ENCODE measurements at regions not wholly inside any gene's neighbourhood (a gene's known extent, or its start where the extent isn't known, plus 50 kb on each side); places are given as distances from the start of the nearest gene placed in this dataset.

DNA sequence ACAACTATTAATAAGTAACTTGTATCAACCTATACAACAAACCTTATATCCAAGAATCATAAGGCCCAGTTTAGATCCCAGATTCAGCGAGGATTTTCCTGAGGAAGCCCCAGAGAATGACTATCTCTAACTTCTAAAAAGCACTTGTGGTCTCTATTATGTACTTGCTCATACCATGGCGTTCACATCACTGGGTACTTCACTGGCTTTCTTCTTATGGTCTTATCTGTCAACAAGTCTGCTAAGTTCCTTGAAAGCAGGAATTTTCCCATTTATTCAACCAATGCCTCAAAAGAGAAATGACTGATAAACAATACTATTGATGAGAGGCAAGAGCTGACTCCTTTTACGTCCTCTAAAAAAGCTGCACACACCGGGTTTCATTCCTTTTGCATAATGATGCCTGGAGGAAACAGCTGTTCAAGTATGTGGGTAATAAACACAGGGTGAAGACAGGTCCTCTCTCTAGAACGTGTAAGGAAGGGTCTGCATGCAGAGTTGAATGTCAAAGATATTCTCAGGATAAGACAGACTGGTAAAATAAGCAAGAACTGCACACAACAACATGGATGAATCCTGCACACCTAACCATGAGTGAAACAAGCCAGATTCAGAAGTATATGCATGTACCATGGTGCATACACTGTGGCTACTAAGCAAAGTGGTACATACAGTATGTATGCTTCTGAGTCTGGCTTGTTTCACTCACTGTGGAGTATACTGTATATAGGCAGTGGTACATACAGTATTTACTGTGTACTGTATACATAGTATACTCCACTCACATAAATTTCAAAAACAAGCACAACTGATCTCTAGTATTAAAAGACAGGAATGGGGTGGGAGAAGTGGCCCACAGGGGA is 408.7 kb downstream of the SHQ1 start:
- ATAC-seq (no peak), DNase-seq (no peak)
- intact Hi-C loops (cut with DNase I): loop anchor here in 1 of 2 donors (5.0 kb wide), 2 partner anchors 37 to 52 kb away; no protein-coding TSS in a partner anchor

DNA sequence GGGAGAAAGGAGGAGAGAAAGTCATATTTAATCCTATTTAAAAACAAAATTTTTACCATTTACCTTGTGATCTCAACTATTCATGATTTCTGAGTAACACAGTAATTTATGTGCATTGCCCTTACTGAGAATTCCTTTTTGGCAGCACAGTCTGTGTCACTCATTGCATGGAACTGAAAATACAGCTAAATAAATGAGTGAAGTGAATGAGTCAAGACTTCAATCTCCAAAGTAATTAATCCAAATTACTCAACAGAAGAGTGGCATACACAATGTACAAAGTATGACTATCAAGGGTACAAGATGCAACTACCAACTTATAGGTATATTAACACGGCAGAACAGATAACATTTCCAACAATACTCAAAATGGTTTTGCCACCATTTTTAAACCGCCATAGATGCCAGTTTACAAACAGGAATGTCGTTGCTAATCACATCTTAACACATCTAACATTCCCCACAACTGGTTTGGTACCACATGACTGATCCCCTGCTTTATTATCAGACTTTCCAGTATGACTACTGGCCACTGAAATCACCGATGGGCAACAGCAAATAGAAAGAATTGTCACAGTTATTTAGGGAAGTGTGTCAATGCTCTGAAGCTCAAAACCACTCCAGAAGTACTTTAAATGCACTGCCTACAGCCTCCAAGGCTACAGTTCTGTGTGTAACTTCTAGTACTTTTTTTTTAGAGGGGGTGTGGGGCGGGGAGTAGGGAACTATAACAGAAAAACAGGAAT is 410.4 kb downstream of the SHQ1 start:
- ATAC-seq (peak in 1 of 2 donors; percentile 20), DNase-seq (no peak)
- intact Hi-C loops (cut with DNase I): loop anchor here in 1 of 2 donors (5.0 kb wide), 1 partner anchor 51 kb away; no protein-coding TSS in a partner anchor

DNA sequence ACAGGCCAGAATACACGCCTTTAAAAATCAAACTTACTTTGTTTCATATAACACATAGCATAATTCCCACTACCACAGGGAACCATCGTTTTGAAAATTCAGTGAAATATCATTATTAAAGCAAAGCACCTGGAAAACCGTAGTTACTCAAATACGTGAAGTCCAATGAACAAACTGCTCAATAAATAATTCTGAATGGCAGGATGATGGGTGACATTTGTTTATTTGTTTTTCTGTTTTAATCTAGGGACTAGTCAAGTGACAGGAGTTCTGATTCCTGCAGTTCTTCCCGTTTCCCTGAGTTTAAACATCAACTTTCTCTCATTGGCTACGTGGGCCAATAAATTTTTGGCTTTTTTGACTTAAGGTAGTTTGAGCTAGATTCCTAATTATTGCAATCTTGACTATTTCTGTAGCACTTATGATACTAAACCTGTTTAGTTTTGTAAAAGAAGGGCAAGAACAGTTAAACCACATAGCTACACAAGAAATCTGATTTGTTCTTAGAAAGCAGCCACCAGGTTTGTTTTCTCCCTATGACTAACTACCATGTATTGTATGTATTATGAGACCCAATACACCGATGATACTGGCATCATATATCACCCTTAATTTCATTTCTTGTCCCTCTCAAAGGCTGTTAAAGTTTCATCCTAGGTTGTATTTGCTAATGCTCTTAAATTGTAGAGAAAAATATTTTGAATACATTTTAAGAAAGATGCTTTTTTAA is 411.2 kb downstream of the SHQ1 start:
- DNase-seq: no peak
- intact Hi-C loops (cut with DNase I): loop anchor here in 1 of 2 donors (5.0 kb wide), 1 partner anchor 50 kb away; no protein-coding TSS in a partner anchor
- no peak for ATAC-seq

DNA sequence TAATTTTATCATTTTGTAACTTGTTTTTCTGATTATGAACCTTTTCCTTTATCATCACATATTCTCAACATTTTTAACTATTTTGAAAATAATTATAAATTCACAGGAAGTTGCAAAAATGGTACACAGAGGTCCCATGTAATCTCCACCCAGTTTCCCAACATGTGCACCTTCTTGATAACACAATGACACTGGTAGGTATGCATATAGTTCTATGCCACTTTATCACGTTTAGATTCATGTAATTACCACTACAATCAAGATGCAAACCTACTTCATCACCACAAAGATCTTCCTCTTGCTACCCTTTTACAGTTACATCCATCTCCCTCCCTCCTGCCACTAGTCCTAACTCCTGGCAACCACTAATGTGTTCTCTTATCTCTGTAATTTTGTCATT is 413.9 kb downstream of the SHQ1 start:
- intact Hi-C loops (cut with DNase I): no loop called here
- DNase-seq (no peak), ATAC-seq (no peak)

DNA sequence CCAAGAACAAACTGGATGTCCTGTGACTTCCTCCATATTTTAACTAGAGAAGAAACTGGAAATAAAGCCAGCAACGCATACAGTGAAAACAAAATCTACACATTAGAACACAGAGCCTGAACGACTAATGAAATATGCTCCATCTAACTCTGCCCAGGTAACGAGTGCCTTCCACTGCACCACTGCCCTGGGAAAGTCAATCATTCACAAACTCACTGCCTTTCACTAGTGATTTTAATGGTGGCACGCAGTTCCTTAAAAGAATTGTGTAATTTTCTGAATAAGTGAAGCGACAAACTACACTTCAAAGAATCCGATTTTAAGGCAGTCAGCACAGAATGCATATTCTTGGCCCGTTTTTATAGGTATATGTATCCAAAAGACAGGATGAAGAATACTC is 416.0 kb downstream of the SHQ1 start:
- DNase-seq (no peak), ATAC-seq (no peak)
- intact Hi-C loops (cut with DNase I): no loop called here

DNA sequence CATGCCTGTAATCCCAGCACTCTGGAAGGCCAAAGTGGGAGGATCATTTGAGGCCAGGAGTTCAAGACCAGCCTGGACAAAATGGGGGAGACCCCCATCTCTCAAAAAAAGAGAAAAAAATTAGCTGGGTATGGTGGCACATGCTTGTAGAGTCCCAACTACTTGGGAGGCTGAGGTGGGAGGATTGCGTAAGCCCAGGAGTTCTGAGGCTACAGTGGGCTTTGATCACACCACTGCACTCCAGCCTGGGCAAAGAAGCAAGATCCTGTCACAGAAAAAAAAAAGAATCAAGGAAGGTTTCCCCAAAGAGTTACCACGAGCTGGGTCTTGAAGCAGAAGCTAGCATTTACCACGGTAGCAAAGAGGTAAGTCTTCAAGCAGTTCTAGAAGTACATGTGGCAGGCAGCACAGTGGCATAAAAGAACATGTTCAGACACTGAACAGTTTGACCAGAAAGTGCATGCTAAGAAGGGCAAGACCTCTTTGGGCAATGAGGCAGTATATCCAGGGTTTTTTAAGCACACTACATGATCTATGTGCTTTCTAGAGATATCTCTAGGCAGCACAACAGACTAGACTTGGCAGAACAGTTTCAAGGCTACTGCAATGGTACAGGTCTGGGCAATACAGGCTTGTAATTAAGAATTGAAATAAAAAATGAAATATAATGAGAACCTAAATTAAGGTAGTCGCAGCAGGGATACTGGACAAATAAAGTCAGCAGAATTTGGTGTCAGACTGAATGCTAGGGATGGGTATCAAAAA is 418.5 kb downstream of the SHQ1 start:
- DNase-seq (no peak), ATAC-seq (no peak)
- intact Hi-C loops (cut with DNase I): no loop called here

DNA sequence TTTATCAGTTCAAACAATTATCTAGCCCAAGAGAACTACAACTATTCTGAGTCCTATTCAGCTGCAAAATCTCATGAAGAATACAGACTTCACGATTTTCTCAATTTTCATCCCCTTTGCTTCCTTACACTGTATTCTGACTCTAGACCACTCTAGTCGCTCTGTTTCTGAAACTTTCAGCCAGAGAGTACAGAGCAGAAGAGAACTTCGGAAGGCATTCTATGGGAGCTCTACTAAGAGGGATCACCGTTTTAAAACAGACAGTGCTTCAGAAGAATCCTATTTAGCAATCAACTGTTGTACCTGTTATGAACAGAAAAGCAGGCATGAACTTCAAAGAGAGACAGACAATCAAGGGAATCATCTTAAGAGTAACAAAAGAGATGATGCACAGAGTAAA is 419.4 kb downstream of the SHQ1 start:
- ATAC-seq (no peak), DNase-seq (no peak)
- intact Hi-C loops (cut with DNase I): no loop called here

DNA sequence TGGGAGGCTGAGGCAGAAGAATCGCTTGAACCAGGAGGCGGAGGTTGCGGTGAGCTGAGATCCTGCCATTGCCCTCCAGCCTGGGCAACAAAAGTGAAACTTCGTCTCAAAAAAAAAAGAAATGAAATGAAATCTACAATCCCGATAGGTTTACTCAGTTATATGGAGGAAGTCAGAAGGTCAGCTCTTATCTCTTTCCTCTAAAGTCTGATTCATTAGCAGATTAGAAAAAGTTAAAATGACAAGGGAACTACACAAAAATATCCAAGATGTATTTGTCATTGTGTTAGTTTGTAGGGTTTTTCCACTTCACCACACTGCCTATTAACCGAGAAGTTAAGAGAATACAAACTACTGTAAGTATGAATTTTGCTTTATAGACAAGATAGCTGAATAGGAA is 420.6 kb downstream of the SHQ1 start:
- DNase-seq (no peak), ATAC-seq (no peak)
- intact Hi-C loops (cut with DNase I): no loop called here

DNA sequence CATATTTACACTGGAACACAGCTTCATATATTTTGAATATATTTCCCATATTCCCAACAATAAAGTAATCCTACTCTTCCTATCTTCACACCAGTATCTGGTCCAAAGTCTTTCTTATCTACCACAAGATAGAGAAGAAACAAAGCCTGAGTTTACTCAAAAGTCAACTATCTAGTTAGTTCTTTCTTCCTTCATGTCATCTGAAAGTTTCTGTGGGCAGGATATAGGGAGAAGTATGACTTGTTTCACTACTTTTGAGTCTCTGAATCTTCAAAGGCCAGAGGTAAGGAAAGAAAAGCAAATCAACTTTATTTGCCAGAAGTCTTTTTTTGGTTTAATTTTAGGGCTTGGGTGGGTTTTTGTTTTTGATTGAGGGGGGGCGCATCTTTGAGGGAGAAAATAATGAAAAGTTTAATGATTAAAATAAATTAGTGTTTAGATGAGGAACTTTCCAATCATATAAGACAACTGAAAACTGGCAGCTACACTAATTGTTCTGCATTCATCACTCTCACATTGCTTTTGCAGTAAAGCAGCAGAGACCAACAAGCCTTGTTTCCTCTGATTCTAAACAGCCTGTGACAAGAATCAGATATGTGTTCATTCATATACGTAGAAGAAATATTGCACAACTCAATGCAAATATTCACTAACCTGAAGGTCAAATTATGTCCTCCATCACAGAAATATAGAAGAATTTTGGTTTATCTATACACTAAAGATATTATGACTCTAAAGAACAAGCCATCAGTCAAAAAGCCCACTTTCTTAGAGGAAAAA is 421.4 kb downstream of the SHQ1 start:
- intact Hi-C loops (cut with DNase I): no loop called here
- ATAC-seq: no peak
- DNase-seq: no peak

DNA sequence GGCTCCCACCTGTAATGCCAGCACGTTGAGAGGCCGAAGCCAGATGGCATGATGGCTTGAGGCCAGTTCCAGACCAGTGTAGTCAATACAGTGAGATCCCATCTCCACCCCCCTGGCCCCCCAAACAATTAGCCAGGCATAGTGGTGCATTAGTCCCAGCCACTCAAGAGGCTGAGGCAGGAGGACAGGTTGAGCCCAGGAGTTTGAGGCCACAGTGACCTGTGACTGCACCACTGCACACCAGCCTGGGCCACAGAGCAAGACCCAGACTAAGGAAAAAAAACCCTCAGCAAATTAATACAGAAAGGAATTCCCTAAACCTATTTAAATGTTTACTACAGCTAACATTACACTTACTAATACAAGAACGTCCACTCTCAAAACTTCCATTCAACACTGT is 424.6 kb downstream of the SHQ1 start:
- ATAC-seq (no peak), DNase-seq (no peak)
- intact Hi-C loops (cut with DNase I): no loop called here

DNA sequence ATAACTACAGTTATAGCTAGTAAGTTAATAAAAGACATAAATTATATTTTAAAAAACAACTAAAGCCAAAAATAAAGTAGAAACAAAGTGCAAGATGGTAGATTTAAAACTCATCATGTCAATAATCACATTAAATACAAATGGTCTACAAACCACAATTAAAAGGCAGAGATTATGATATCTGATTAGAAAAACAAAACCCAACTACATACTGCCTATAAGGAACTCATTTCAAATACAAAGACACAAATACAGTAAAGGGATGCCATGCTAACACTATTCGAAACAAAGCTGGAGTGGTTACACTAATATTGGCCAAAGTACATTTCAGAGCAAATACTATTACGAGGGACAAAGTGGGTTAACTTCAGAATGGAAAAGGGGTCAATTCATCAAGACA is 426.5 kb downstream of the SHQ1 start:
- ATAC-seq (no peak), DNase-seq (no peak)
- intact Hi-C loops (cut with DNase I): no loop called here

DNA sequence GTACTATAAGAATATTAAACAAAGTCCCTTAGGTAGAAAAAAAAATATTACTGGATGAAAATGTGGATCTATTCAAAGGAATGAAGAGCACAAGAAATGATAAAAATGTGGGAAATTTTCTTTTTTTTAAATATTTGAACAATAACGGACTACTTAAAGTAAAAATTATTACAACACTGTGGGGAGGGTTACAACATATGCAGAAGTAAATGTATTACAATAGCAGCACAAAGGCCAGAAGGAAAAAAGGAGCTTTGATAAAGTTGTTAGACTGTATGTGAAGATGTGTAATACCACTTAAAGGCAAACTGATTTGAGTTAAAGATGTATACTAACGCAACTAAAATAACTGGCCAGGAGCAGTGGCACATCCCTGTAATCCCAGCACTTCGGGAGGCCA is 427.1 kb downstream of the SHQ1 start:
- intact Hi-C loops (cut with DNase I): no loop called here
- ATAC-seq (no peak), DNase-seq (no peak)

DNA sequence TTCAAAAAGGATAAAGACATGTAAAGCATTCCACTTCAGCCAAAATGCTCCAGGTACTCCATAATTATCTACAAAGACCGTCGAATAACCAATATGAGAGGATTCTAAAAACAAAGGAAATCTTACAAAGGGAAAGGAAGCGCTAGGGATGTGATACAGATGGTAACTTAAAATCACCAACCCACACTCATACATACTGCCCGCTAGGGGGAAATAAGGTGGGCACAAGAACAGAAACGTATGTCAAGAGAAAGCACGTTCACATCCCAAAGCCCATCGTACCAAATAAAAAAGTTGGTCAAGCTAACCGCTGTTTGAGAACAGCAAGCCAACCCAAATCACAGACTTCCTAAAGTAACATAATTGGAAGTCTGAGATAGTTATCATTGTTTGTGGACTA is 429.4 kb downstream of the SHQ1 start:
- intact Hi-C loops (cut with DNase I): no loop called here
- ATAC-seq: no peak
- DNase-seq: no peak

DNA sequence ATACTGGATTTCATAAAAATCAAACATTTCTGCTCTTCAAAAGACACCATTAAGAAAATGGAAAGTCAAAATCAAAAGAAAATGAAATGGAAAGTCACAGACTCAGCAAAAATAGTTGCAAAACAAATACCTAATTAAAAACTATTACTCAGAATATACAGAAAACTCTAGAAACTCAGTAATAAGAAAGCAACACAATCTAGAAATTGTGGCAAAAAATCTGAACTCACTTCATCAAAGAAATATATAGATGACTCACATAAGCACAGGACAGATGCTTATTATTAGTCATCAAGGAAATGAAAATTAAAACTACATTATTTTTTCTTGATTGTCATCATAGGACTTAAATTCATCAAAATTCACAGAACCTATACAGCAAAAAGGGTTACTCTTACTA is 430.0 kb downstream of the SHQ1 start:
- ATAC-seq (no peak), DNase-seq (no peak)
- intact Hi-C loops (cut with DNase I): no loop called here

DNA sequence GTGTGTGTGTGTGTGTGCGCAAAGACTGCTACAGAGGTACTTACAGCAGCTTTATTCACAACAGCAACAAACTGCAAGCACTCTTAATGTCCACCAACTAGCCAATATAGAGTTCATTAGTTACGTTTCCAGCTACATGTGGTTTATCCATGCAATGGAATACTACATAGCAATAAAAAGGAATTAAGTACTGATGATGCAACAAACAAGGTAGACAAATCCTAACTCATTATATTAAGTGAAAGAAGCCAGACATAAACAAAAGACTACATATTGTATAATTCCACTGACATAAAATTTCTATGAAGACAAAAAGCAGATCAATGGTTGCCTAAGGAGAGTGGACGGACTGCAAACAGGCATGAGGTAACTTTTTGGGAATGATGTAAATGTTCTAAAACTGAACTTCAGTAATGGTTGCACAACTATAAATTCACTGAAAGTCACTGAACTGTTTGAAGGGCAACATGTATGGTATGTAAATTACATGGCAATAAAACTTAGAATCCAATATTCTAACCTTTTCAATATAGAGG is 433.7 kb downstream of the SHQ1 start:
- intact Hi-C loops (cut with DNase I): no loop called here
- DNase-seq: no peak
- ATAC-seq: no peak

DNA sequence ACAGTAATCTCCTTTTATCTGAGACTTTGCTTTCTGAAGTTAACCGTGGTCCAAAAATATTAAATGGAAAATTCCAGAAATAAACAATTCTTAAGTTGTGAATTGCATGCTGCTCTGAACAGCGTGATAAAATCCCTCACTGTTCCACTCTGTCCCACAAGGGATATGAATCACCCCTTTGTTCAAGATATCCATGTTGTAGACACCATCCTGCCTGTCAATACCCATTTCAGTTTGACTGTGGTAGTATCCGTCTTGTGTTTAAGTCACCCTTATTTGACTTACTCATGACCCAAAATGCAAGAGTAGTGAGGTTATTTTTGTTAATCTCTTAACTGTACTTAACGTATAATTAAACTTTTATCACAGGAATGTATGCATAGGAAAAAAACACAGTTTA is 435.0 kb downstream of the SHQ1 start:
- ATAC-seq: peak in 1 of 2 donors; percentile 89
- DNase-seq: no peak
- intact Hi-C loops (cut with DNase I): no loop called here

DNA sequence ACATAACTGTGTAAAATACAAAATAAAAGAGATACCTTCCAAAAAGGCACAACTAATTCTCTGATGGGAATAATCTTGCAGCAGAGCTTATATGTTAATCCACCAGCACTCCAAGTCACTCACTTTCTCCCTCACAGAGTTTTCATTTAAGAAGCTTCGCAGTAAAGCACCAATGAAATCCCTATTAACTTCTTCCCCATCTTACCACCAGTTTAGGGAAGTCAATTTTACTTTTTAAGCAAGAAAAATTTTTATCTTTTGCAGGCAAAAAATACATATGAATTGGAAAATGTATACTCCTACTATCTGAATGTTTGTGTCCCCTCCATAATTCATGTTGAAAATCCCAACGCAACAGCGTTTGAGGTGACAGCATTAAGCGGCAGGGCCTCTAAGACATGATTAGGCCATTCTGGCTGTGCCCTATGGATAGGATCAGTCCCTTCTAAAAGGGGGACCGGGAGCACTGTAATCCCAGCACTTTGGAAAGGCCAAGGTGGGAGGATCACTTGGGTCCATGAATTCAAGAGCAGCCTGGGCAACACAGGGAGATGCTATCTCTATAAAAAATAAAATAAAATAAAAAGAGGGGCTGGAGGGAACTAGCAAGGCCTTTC is 435.8 kb downstream of the SHQ1 start:
- intact Hi-C loops (cut with DNase I): no loop called here
- no peak for DNase-seq
- ATAC-seq: no peak

DNA sequence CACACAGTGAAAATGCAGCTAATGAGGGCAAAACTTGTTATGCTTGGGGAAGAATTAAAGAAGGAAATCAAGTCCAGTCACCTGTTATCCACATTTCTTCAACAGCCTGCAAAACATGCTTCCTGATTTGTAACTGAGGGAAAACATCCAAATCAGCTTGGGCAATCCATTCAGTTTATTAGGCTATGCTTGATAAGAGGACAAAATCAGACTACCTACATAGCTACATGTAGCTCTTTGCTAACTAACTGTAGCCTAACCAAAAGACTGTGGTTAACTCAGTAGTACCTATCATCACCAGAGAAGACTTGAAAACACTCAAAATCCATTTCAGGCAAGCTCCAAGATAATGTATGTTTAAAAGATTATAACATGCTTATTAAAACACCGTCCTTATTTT is 436.4 kb downstream of the SHQ1 start:
- DNase-seq (no peak), ATAC-seq (no peak)
- intact Hi-C loops (cut with DNase I): no loop called here

Measured in left cardiac atrium (tissue), 4 donors.